Psoas muscle (tissue), 7 donors: ENCODE measurements at regions not wholly inside any gene's neighbourhood (a gene's known extent, or its start where the extent isn't known, plus 50 kb on each side); places are given as distances from the start of the nearest gene placed in this dataset.
A peak's percentile ranks its signal among the peaks of the same experiment; 100 is the strongest.

ENCODE experiments used
- ATAC-seq, 4 donors: fragments of 200-7000 bp; cut with Tn5 transposase; one replicate each; pipeline ENCODE4 v1.9.1; 2020; ENCODE audit warnings: moderate library complexity in 3 of 4, mild to moderate bottlenecking in 2 of 4
- DNase-seq, 2 donors: peaks; one replicate each; pipeline ENCODE4 v3.0.0-alpha.2; 2020
- H3K27ac ChIP-seq: fragments of 200-600 bp; one replicate; pipeline ENCODE4 v1.8.0; 2022
- H3K27me3 ChIP-seq, 3 donors: fragments of 200-600 bp in 1 of 3; one replicate each; pipeline versions ENCODE4 v1.6.1 to v1.8.0; 2013 to 2022; ENCODE audit warnings: low read length in 2 of 3, mild to moderate bottlenecking in 2 of 3, moderate library complexity in 1 of 3; ENCODE audit not compliant: insufficient read depth in 3 of 3
- H3K36me3 ChIP-seq, 2 donors: fragments of 200-600 bp in 1 of 2; one replicate each; pipeline versions ENCODE4 v1.6.1 to v1.8.0; 2013 to 2022; ENCODE audit warnings: low read depth in 1 of 2, mild to moderate bottlenecking in 1 of 2, moderate library complexity in 1 of 2; ENCODE audit not compliant: insufficient read depth in 1 of 2
- H3K4me1 ChIP-seq: fragments of 200-600 bp; one replicate; pipeline ENCODE4 v1.8.0; 2022
- H3K4me3 ChIP-seq: fragments of 200-600 bp; one replicate; pipeline ENCODE4 v1.8.0; 2022; ENCODE audit warnings: mild to moderate bottlenecking
- H3K9me3 ChIP-seq: fragments of 200-600 bp; one replicate; pipeline ENCODE4 v1.8.0; 2022
- CTCF ChIP-seq: fragments of 200-600 bp; IDR thresholded peaks from one replicate; pipeline ENCODE4 v1.8.0; 2022; ENCODE audit warnings: antibody characterized with exemption
- WGBS, 3 donors: extraction: QIAGEN DNeasy Blood & Tissue Kit; methylation state at CpG; one replicate each; pipeline versions ENCODE4 v1.1.6 to v1.1.7; 2013; 5-methylcytosine and 5-hydroxymethylcytosine counted together
- intact Hi-C, 2 donors: fragments of 100-400 bp; cut with DNase I; formaldehyde crosslinking; loops; one replicate each; pipeline versions ENCODE4 v1.11.0 to v1.14.2; 2022
- donor health status: healthy with polysubstance abuse.
- donor health status: DM: no; HTN: no; CAD: no; lungs with moderate emphysema.
- donor health status: Bipolar disorder and iron deficiency.
- donor health status: healthy.
- donor health status: DM: yes; HTN: yes; CAD: no.
- donor health status: DM: no; HTN: no; CAD: no.
- donor health status: DM: yes; HTN: yes; CAD: no.

- Histone ChIP-seq H3K36me3 (no peaks in the 10 kb centered on the region), H3K4me3 (no peak overlapping the region), H3K9me3 (no peaks in the 10 kb centered on the region), H3K27me3 (peaks cover 0 to 2% (median 0%) of the 10 kb centered on the region in 3 donors), H3K27ac (no peak overlapping the region), H3K4me1 (no peaks in the 10 kb centered on the region)
- TF ChIP-seq CTCF = no peak
- intact Hi-C loops = no loop called here
- DNase-seq (no peak), ATAC-seq (no peak)
- 71 to 84% (median 82%) methylated on average over 1 of the region's 1 CpG for WGBS, 3 donors
Measured at GRCh38 chr7:32170838-32171237, 100.6 kb upstream of the PDE1C start.

DNA sequence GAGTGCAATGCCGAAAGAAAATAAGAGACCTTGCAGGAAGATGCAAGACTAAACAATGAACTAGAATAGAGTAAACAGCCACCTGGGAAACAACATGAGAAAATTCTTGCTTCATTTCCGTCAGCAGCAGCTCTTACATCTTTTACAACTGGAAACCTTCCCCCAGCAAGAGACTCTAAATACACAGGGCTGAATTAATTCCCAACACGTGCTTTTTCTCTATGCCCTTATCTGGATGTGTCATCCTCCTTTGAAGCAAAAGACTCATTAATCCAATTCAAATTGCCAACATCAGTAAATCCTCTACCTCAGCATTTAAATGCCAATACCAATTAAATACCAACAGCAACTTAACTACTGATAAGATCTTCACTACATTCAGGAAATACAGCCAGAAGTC is 99.0 kb upstream of the PDE1C start:
- peaks cover 0 to 2% (median 0%) of the 10 kb centered on the region in 3 donors for H3K27me3 ChIP-seq
- no peak overlapping the region for H3K27ac ChIP-seq
- H3K9me3 ChIP-seq = no peaks in the 10 kb centered on the region
- no peak for ATAC-seq
- H3K4me3 ChIP-seq = no peak overlapping the region
- intact Hi-C loops = no loop called here
- 44 to 65% (median 47%) methylated on average over 3 of the region's 3 CpGs for WGBS, 3 donors
- no peaks in the 10 kb centered on the region for H3K4me1 ChIP-seq
- H3K36me3 ChIP-seq = no peaks in the 10 kb centered on the region
- DNase-seq = no peak
- no peak for TF ChIP-seq CTCF

- ATAC-seq = no peak
- intact Hi-C loops = no loop called here
Measured at GRCh38 chr7:32167815-32168214, 97.6 kb upstream of the PDE1C start.

DNA sequence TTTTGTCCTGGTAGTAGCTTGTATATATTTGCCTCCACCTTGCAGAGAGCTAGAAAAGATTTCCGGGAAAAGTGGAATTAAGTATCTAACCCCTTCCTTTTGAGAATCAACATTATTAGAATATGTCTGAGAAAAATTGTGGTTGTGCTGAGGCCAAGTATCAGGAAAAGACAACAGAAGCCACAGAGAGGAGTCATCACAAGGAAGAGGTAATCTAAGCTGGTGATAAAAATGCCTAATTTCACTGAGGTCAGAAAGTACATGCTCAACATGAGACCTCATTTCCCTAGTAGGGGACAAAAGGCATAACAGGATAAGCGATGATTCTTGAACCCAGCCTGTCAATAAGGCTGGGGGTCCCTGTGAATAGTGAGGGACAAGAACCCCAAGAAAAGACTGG is 97.0 kb upstream of the PDE1C start:
- Histone ChIP-seq H3K4me1 (peaks cover 4% of the 10 kb centered on the region), H3K36me3 (no peaks in the 10 kb centered on the region), H3K9me3 (no peaks in the 10 kb centered on the region), H3K27ac (no peak overlapping the region), H3K27me3 (no peaks in the 10 kb centered on the region), H3K4me3 (no peak overlapping the region)
- DNase-seq (no peak), ATAC-seq (no peak)
- intact Hi-C loops = no loop called here
- WGBS, 3 donors = 91 to 95% (median 91%) methylated on average over 2 of the region's 2 CpGs
- TF ChIP-seq CTCF = no peak

More at GRCh38 chr7:32167815-32168214, 97.6 kb upstream of the PDE1C start:
- H3K4me1 ChIP-seq = peaks cover 4% of the 10 kb centered on the region
- no peak for DNase-seq
- no peaks in the 10 kb centered on the region for H3K9me3 ChIP-seq
- H3K4me3 ChIP-seq = no peak overlapping the region
- no peak overlapping the region for H3K27ac ChIP-seq
- H3K36me3 ChIP-seq = no peaks in the 10 kb centered on the region
- H3K27me3 ChIP-seq = no peaks in the 10 kb centered on the region
- no peak for TF ChIP-seq CTCF

GRCh38 chr7:32164341-32164996 is 94.3 kb upstream of the PDE1C start:
- Histone ChIP-seq H3K36me3 (no peaks in the 10 kb centered on the region), H3K4me1 (peaks cover 4% of the 10 kb centered on the region), H3K9me3 (no peaks in the 10 kb centered on the region), H3K4me3 (no peak overlapping the region), H3K27me3 (no peaks in the 10 kb centered on the region), H3K27ac (no peak overlapping the region)
- TF ChIP-seq CTCF = peak; percentile 9
- WGBS, 3 donors = 38 to 45% (median 41%) methylated on average over 1 of the region's 1 CpG
- intact Hi-C loops = no loop called here
- DNase-seq (no peak), ATAC-seq (peak in 3 of 4 donors; percentile 46 to 88 (median 87))
